ENCODE measurements at regions not wholly inside any gene's neighbourhood (a gene's known extent, or its start where the extent isn't known, plus 50 kb on each side); places are given as distances from the start of the nearest gene placed in this dataset.
"Not testable (repeated sequence)": the region's sequence is repeated elsewhere in the genome, so short reads cannot be mapped to it uniquely, and the experiment has no call there.

- Histone ChIP-seq H3K27me3 (ENCODE audit: control insufficient read depth, insufficient read depth, low read length) (no peaks in the 10 kb centered on the region), H3K36me3 (replicated peaks; ENCODE audit: control insufficient read depth, insufficient read depth, low read length) (no peaks in the 10 kb centered on the region), H3K4me3 (ENCODE audit: insufficient read depth, low read depth, low read length) (no peak overlapping the region)
- DNase-seq, result no peak
Observed at GRCh38 chr17:30677550-30678249, 146.8 kb downstream of the CRLF3 start.

GRCh38 chr17:30675777-30676492 is 148.6 kb downstream of the CRLF3 start:
- not testable (repeated sequence) for H3K27me3 ChIP-seq (ENCODE audit: control insufficient read depth, insufficient read depth, low read length)

GRCh38 chr17:30669217-30669649 is 155.3 kb downstream of the CRLF3 start:
- H3K36me3 ChIP-seq (replicated peaks; ENCODE audit: control insufficient read depth, insufficient read depth, low read length); H3K27me3 ChIP-seq (ENCODE audit: control insufficient read depth, insufficient read depth, low read length): not testable (repeated sequence)
- 0 out of 2 replicates have a peak overlapping the region, but pooled peaks have one; percentile 7 for H3K4me3 ChIP-seq (ENCODE audit: insufficient read depth, low read depth, low read length)
- peak; percentile 46 for DNase-seq

More at GRCh38 chr17:30675777-30676492, 148.6 kb downstream of the CRLF3 start:
- DNase-seq; H3K4me3 ChIP-seq (ENCODE audit: insufficient read depth, low read depth, low read length); H3K36me3 ChIP-seq (replicated peaks; ENCODE audit: control insufficient read depth, insufficient read depth, low read length): not testable (repeated sequence)

- DNase-seq; H3K36me3 ChIP-seq (replicated peaks; ENCODE audit: control insufficient read depth, insufficient read depth, low read length); H3K27me3 ChIP-seq (ENCODE audit: control insufficient read depth, insufficient read depth, low read length): not testable (repeated sequence)
- H3K4me3 ChIP-seq (ENCODE audit: insufficient read depth, low read depth, low read length), result peak overlapping the region; percentile 14; the same call in 1 of the 2 replicates
Observed at GRCh38 chr17:30668360-30669181, 155.9 kb downstream of the CRLF3 start.

GRCh38 chr17:30667657-30668359 is 156.7 kb downstream of the CRLF3 start:
- H3K36me3 ChIP-seq (replicated peaks; ENCODE audit: control insufficient read depth, insufficient read depth, low read length); H3K27me3 ChIP-seq (ENCODE audit: control insufficient read depth, insufficient read depth, low read length); DNase-seq: not testable (repeated sequence)
- H3K4me3 ChIP-seq (ENCODE audit: insufficient read depth, low read depth, low read length), result peak overlapping the region; percentile 47

- DNase-seq, result not testable (repeated sequence)
Observed at GRCh38 chr17:30666838-30667656, 157.4 kb downstream of the CRLF3 start.

GRCh38 chr17:30663727-30664455 is 160.6 kb downstream of the CRLF3 start:
- not testable (repeated sequence) for DNase-seq

More at GRCh38 chr17:30666838-30667656, 157.4 kb downstream of the CRLF3 start:
- not testable (repeated sequence) for H3K36me3 ChIP-seq (replicated peaks; ENCODE audit: control insufficient read depth, insufficient read depth, low read length); H3K27me3 ChIP-seq (ENCODE audit: control insufficient read depth, insufficient read depth, low read length)
- peak overlapping the region; percentile 47 for H3K4me3 ChIP-seq (ENCODE audit: insufficient read depth, low read depth, low read length)

GRCh38 chr17:30657148-30657547 is 167.3 kb downstream of the CRLF3 start:
- not testable (repeated sequence) for DNase-seq; H3K4me3 ChIP-seq (ENCODE audit: insufficient read depth, low read depth, low read length); H3K27me3 ChIP-seq (ENCODE audit: control insufficient read depth, insufficient read depth, low read length); H3K36me3 ChIP-seq (replicated peaks; ENCODE audit: control insufficient read depth, insufficient read depth, low read length)

More at GRCh38 chr17:30663727-30664455, 160.6 kb downstream of the CRLF3 start:
- not testable (repeated sequence) for H3K4me3 ChIP-seq (ENCODE audit: insufficient read depth, low read depth, low read length); H3K27me3 ChIP-seq (ENCODE audit: control insufficient read depth, insufficient read depth, low read length); H3K36me3 ChIP-seq (replicated peaks; ENCODE audit: control insufficient read depth, insufficient read depth, low read length)

- H3K4me3 ChIP-seq (ENCODE audit: insufficient read depth, low read depth, low read length); H3K27me3 ChIP-seq (ENCODE audit: control insufficient read depth, insufficient read depth, low read length); DNase-seq; H3K36me3 ChIP-seq (replicated peaks; ENCODE audit: control insufficient read depth, insufficient read depth, low read length): not testable (repeated sequence)
Observed at GRCh38 chr17:30653038-30653437, 171.5 kb downstream of the CRLF3 start.

- H3K36me3 ChIP-seq (replicated peaks; ENCODE audit: control insufficient read depth, insufficient read depth, low read length); H3K27me3 ChIP-seq (ENCODE audit: control insufficient read depth, insufficient read depth, low read length); DNase-seq; H3K4me3 ChIP-seq (ENCODE audit: insufficient read depth, low read depth, low read length): not testable (repeated sequence)
Observed at GRCh38 chr17:30650149-30650548, 172.9 kb downstream of the GOSR1 start.

- not testable (repeated sequence) for DNase-seq; H3K27me3 ChIP-seq (ENCODE audit: control insufficient read depth, insufficient read depth, low read length); H3K36me3 ChIP-seq (replicated peaks; ENCODE audit: control insufficient read depth, insufficient read depth, low read length); H3K4me3 ChIP-seq (ENCODE audit: insufficient read depth, low read depth, low read length)
Observed at GRCh38 chr17:30648015-30648620, 170.9 kb downstream of the GOSR1 start.

- not testable (repeated sequence) for H3K4me3 ChIP-seq (ENCODE audit: insufficient read depth, low read depth, low read length)
- peak; percentile 39 for DNase-seq
Observed at GRCh38 chr17:30645875-30646274, 168.7 kb downstream of the GOSR1 start.

GRCh38 chr17:30644713-30645112 is 167.5 kb downstream of the GOSR1 start:
- H3K27me3 ChIP-seq (ENCODE audit: control insufficient read depth, insufficient read depth, low read length); DNase-seq; H3K36me3 ChIP-seq (replicated peaks; ENCODE audit: control insufficient read depth, insufficient read depth, low read length); H3K4me3 ChIP-seq (ENCODE audit: insufficient read depth, low read depth, low read length): not testable (repeated sequence)

More at GRCh38 chr17:30645875-30646274, 168.7 kb downstream of the GOSR1 start:
- not testable (repeated sequence) for H3K36me3 ChIP-seq (replicated peaks; ENCODE audit: control insufficient read depth, insufficient read depth, low read length); H3K27me3 ChIP-seq (ENCODE audit: control insufficient read depth, insufficient read depth, low read length)
